ENCODE measurements at regions not wholly inside any gene's neighbourhood (a gene's known extent, or its start where the extent isn't known, plus 50 kb on each side); places are given as distances from the start of the nearest gene placed in this dataset.

DNA sequence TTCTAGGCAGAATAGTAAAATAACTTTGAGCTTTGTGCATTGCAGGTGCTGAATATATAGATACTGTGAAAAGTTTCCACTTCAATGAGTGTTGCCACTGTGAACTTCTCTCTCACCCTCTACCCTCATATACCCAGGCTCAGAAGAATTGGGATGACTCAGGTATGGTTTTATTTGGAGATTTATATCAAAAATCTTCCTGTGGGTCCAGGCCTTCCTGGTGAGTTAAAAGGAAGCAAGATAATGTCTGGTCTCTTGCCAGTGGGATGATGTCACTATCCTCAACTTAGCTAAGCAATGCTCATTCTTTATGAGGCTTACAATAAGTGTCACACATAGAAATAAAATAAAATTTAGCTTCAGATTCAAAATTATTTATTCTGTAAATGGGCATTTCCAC lies 153.3 kb upstream of the TENT5D start:
- no peak for ATAC-seq
- no peak for TF ChIP-seq TOX (CRISPR knock-in tag; IDR thresholded peaks at IDR 0.05; ENCODE audit: borderline replicate concordance)

DNA sequence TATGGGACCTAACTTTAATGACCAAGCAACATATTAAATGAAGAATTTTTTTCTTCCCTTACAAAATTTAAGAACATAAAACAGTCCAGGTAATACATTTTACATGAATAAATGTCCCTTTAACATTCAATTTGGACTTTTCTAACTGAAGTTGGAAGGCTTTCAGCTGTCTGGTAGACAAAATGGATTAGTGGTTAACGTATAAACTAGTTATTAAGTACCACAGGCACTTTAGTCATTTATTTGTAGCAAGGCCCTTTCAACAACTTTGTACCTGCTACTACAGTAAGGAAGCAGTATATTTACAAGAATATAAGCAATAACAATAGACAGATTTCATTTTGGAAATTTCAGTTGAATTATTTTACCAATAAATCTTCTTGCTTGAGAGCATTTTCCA lies 152.5 kb upstream of the TENT5D start:
- TF ChIP-seq ZC3H10 (CRISPR knock-in tag; IDR thresholded peaks at IDR 0.05), result no peak
- TF ChIP-seq ISL1 (CRISPR knock-in tag; IDR thresholded peaks at IDR 0.05), result peak; percentile 53
- no peak for TF ChIP-seq TCF4 (CRISPR knock-in tag; IDR thresholded peaks at IDR 0.05; ENCODE audit: borderline replicate concordance)
- ATAC-seq, result no peak

DNA sequence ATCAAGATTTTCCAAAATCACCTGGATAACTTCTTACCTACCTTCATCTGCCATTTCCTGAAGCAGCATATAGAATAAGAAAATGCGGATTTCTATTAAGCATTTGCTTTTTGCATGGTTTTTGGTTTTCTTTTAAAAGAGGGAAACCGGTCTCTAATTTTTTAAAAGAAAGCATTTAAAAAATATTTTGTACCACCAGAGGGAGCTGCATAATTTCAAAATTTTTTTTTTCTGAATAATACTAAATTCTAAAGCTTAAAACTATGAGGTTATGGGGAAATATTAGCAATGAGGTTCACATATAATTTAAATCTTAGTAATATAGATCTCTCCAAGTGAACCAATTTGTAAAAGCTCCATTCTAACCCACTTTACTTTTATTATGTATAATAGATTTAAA lies 137.7 kb upstream of the TENT5D start:
- ATAC-seq, result no peak
- TF ChIP-seq, protein P1, sequence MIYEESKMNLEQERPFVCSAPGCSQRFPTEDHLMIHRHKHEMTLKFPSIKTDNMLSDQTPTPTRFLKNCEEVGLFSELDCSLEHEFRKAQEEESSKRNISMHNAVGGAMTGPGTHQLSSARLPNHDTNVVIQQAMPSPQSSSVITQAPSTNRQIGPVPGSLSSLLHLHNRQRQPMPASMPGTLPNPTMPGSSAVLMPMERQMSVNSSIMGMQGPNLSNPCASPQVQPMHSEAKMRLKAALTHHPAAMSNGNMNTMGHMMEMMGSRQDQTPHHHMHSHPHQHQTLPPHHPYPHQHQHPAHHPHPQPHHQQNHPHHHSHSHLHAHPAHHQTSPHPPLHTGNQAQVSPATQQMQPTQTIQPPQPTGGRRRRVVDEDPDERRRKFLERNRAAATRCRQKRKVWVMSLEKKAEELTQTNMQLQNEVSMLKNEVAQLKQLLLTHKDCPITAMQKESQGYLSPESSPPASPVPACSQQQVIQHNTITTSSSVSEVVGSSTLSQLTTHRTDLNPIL (CRISPR knock-in tag; IDR thresholded peaks at IDR 0.05; ENCODE audit: low read depth), result no peak
- TF ChIP-seq ESRRG (CRISPR knock-in tag; IDR thresholded peaks at IDR 0.05) (no peak), ZC3H10 (CRISPR knock-in tag; IDR thresholded peaks at IDR 0.05) (no peak), ISL1 (CRISPR knock-in tag; IDR thresholded peaks at IDR 0.05) (no peak), TCF4 (CRISPR knock-in tag; IDR thresholded peaks at IDR 0.05; ENCODE audit: borderline replicate concordance) (no peak), ZFP3 (CRISPR knock-in tag; IDR thresholded peaks at IDR 0.05) (no peak), ZNF565 (CRISPR knock-in tag; conservative IDR thresholded peaks at IDR 0.05; ENCODE audit: low read depth) (no peak), CSDC2 (CRISPR knock-in tag; IDR thresholded peaks at IDR 0.05) (no peak), ZNF8 (CRISPR knock-in tag; IDR thresholded peaks at IDR 0.05) (no peak)
- TF ChIP-seq, protein P2, sequence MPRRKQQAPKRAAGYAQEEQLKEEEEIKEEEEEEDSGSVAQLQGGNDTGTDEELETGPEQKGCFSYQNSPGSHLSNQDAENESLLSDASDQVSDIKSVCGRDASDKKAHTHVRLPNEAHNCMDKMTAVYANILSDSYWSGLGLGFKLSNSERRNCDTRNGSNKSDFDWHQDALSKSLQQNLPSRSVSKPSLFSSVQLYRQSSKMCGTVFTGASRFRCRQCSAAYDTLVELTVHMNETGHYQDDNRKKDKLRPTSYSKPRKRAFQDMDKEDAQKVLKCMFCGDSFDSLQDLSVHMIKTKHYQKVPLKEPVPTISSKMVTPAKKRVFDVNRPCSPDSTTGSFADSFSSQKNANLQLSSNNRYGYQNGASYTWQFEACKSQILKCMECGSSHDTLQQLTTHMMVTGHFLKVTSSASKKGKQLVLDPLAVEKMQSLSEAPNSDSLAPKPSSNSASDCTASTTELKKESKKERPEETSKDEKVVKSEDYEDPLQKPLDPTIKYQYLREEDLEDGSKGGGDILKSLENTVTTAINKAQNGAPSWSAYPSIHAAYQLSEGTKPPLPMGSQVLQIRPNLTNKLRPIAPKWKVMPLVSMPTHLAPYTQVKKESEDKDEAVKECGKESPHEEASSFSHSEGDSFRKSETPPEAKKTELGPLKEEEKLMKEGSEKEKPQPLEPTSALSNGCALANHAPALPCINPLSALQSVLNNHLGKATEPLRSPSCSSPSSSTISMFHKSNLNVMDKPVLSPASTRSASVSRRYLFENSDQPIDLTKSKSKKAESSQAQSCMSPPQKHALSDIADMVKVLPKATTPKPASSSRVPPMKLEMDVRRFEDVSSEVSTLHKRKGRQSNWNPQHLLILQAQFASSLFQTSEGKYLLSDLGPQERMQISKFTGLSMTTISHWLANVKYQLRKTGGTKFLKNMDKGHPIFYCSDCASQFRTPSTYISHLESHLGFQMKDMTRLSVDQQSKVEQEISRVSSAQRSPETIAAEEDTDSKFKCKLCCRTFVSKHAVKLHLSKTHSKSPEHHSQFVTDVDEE (CRISPR knock-in tag; IDR thresholded peaks at IDR 0.05), result no peak

DNA sequence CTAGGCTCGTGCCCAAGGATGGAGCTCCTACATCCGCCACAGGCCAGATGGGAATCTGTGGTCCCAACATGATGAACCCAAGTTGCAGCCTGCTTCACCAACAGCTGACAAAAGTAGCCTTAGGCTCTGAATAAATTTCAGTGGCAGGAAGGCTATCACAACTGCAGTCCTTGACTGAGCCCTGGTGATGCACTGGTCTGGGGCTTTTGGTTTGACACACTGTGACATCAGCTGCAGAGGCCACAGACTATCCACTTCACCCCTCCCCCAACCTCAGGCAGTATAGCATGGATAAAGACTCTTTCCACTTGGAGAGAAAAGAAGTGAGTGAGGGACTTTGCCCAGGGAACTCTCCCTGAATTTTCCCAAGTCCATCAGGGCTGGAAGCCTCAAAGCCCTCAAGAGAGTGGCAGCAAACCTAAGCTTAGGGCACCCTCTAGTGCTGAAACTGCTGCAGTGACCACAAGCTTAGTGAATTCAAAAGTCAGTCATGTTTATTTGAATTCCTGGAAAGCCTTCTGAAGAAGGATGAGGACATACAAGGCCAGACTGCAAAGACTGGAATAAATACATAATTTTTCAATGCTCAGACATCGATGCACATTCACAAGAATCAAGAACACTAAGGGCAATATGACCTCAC lies 135.0 kb upstream of the TENT5D start:
- ATAC-seq, result peak; percentile 73
- TF ChIP-seq ESRRG (CRISPR knock-in tag; IDR thresholded peaks at IDR 0.05), result no peak
- no peak for TF ChIP-seq ZC3H10 (CRISPR knock-in tag; IDR thresholded peaks at IDR 0.05)
- no peak for TF ChIP-seq ZFP3 (CRISPR knock-in tag; IDR thresholded peaks at IDR 0.05)
- TF ChIP-seq CSDC2 (CRISPR knock-in tag; IDR thresholded peaks at IDR 0.05), result no peak
- no peak for TF ChIP-seq GLIS3 (CRISPR knock-in tag; IDR thresholded peaks at IDR 0.05)
- no peak for TF ChIP-seq ZNF565 (CRISPR knock-in tag; conservative IDR thresholded peaks at IDR 0.05; ENCODE audit: low read depth)

DNA sequence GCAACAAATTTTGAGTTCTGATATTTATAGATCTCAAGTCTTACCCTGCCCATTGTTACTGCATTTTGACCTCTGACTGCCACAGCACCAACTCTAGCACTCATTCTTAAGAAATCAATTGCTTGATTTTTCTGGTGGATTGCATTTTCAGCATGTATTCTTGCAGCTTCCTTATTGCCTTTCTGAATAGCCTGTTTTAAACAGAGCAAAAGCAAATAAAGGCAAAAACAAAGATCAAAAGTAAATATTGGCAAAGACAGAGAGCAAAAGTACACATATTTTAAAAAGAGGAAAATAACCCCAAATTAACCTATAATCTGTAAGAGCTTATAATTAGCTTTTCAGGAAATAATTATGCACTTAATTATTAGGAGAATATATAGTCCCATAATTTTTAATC lies 129.4 kb upstream of the TENT5D start:
- ATAC-seq, result no peak
- TF ChIP-seq, protein P2 (CRISPR knock-in tag; IDR thresholded peaks at IDR 0.05), result no peak
- TF ChIP-seq, protein P1 (CRISPR knock-in tag; IDR thresholded peaks at IDR 0.05; ENCODE audit: low read depth), result no peak
- TF ChIP-seq SNAI2 (CRISPR knock-in tag; IDR thresholded peaks at IDR 0.05) (no peak), ZNF8 (CRISPR knock-in tag; IDR thresholded peaks at IDR 0.05) (no peak), GLIS3 (CRISPR knock-in tag; IDR thresholded peaks at IDR 0.05) (no peak), TOX (CRISPR knock-in tag; IDR thresholded peaks at IDR 0.05; ENCODE audit: borderline replicate concordance) (no peak), ESRRG (CRISPR knock-in tag; IDR thresholded peaks at IDR 0.05) (no peak), CSDC2 (CRISPR knock-in tag; IDR thresholded peaks at IDR 0.05) (no peak), ARNTL (CRISPR knock-in tag; IDR thresholded peaks at IDR 0.05; ENCODE audit: borderline replicate concordance, low read depth) (no peak), ZFP30 (CRISPR knock-in tag; IDR thresholded peaks at IDR 0.05) (no peak), ZC3H10 (CRISPR knock-in tag; IDR thresholded peaks at IDR 0.05) (no peak), RARB (CRISPR knock-in tag; IDR thresholded peaks at IDR 0.05) (no peak)
- TF ChIP-seq, protein P3, sequence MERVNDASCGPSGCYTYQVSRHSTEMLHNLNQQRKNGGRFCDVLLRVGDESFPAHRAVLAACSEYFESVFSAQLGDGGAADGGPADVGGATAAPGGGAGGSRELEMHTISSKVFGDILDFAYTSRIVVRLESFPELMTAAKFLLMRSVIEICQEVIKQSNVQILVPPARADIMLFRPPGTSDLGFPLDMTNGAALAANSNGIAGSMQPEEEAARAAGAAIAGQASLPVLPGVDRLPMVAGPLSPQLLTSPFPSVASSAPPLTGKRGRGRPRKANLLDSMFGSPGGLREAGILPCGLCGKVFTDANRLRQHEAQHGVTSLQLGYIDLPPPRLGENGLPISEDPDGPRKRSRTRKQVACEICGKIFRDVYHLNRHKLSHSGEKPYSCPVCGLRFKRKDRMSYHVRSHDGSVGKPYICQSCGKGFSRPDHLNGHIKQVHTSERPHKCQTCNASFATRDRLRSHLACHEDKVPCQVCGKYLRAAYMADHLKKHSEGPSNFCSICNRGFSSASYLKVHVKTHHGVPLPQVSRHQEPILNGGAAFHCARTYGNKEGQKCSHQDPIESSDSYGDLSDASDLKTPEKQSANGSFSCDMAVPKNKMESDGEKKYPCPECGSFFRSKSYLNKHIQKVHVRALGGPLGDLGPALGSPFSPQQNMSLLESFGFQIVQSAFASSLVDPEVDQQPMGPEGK (CRISPR knock-in tag; IDR thresholded peaks at IDR 0.05; ENCODE audit: borderline replicate concordance), result no peak
- TF ChIP-seq, protein P4, sequence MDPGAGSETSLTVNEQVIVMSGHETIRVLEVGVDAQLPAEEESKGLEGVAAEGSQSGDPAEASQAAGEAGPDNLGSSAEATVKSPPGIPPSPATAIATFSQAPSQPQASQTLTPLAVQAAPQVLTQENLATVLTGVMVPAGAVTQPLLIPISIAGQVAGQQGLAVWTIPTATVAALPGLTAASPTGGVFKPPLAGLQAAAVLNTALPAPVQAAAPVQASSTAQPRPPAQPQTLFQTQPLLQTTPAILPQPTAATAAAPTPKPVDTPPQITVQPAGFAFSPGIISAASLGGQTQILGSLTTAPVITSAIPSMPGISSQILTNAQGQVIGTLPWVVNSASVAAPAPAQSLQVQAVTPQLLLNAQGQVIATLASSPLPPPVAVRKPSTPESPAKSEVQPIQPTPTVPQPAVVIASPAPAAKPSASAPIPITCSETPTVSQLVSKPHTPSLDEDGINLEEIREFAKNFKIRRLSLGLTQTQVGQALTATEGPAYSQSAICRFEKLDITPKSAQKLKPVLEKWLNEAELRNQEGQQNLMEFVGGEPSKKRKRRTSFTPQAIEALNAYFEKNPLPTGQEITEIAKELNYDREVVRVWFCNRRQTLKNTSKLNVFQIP (CRISPR knock-in tag; IDR thresholded peaks at IDR 0.05; ENCODE audit: borderline replicate concordance, low read depth), result no peak
- TF ChIP-seq, protein P5, sequence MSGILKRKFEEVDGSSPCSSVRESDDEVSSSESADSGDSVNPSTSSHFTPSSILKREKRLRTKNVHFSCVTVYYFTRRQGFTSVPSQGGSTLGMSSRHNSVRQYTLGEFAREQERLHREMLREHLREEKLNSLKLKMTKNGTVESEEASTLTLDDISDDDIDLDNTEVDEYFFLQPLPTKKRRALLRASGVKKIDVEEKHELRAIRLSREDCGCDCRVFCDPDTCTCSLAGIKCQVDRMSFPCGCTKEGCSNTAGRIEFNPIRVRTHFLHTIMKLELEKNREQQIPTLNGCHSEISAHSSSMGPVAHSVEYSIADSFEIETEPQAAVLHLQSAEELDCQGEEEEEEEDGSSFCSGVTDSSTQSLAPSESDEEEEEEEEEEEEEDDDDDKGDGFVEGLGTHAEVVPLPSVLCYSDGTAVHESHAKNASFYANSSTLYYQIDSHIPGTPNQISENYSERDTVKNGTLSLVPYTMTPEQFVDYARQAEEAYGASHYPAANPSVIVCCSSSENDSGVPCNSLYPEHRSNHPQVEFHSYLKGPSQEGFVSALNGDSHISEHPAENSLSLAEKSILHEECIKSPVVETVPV (CRISPR knock-in tag; IDR thresholded peaks at IDR 0.05), result no peak
